K562 (cell line): ENCODE measurements at regions not wholly inside any gene's neighbourhood (a gene's known extent, or its start where the extent isn't known, plus 50 kb on each side); places are given as distances from the start of the nearest gene placed in this dataset.

Experiments
- ATAC-seq: fragments of 200-7000 bp; cut with Tn5 transposase; 3 replicates; pipeline ENCODE4 v1.9.1; 2020; ENCODE audit warnings: moderate library complexity
- BruUV-seq: library from RNA; stranded (reverse); fragments of 400-500 nt; replicated peaks from 2 replicates; lab custom pipeline; 2021; lab: Mats Ljungman, UMichigan
- CTCF ChIA-PET: fragments of 300-600 bp; formaldehyde crosslinking; extraction: SDS; loops from one replicate; lab custom pipeline; 2021; ENCODE audit warnings: low intra/inter-chr PET ratio; lab: Yijun Ruan, JAX
- POLR2A ChIA-PET: fragments of 300-600, 350-650 bp; sonication (Branson Sonifier 250); formaldehyde crosslinking; extraction: SDS; loops from one replicate; lab custom pipeline; 2021; ENCODE audit warnings: antibody characterized with exemption, inconsistent platforms; lab: Yijun Ruan, JAX
- DNase-seq, 4 experiments: peaks; one replicate each; pipeline versions ENCODE4 v3.0.0 to v3.0.0-alpha.2; 2011 to 2018; ENCODE audit warnings: low spot score in 3 of 4, mixed read lengths in 3 of 4; ENCODE audit errors: extremely low read depth in 1 of 4
- FAIRE-seq: peaks from 2 replicates; lab custom pipeline; 2011; peaks lifted over from hg19 to GRCh38; lab: Jason Lieb, UNC
- H2AFZ ChIP-seq: 2 replicates; pipeline ENCODE4 v1.6.0; 2011; ENCODE audit warnings: low read depth, low read length, control low read depth, inconsistent platforms
- H3K27ac ChIP-seq: fragments of 200-600 bp; 3 replicates; pipeline ENCODE4 v1.8.0; 2011; ENCODE audit warnings: low read depth, mild to moderate bottlenecking, control low read depth, inconsistent platforms, low read length, moderate library complexity, mixed read lengths; ENCODE audit errors: extremely low read depth
- H3K27me3 ChIP-seq, 2 experiments: fragments of 300-600 bp in 1 of 2; 2 replicates in 1 of 2; 3 replicates in 1 of 2; pipeline versions ENCODE4 v1.6.0 to v1.8.0; 2011; ENCODE audit warnings: inconsistent platforms in 2 of 2, low read length in 2 of 2, mild to moderate bottlenecking in 1 of 2, mixed read lengths in 1 of 2, moderate library complexity in 1 of 2; ENCODE audit not compliant: control insufficient read depth in 2 of 2, insufficient read depth in 2 of 2
- H3K36me3 ChIP-seq: fragments of 300-600 bp; 3 replicates; pipeline ENCODE4 v1.8.0; 2011; ENCODE audit warnings: mild to moderate bottlenecking, low read length, inconsistent platforms; ENCODE audit not compliant: control insufficient read depth, insufficient read depth
- H3K4me1 ChIP-seq, 2 experiments: fragments of 200-600 bp in 1 of 2; replicated peaks in 1 of 2; 2 replicates in 1 of 2; 3 replicates in 1 of 2; pipeline versions ENCODE4 v1.5.1 to v1.8.0; 2011; ENCODE audit warnings: inconsistent platforms in 2 of 2, low read length in 2 of 2, mild to moderate bottlenecking in 1 of 2, mixed read lengths in 1 of 2, moderate library complexity in 1 of 2; ENCODE audit not compliant: control insufficient read depth in 2 of 2, insufficient read depth in 2 of 2
- H3K4me2 ChIP-seq: 2 replicates; pipeline ENCODE4 v1.6.1; 2011; ENCODE audit warnings: low read length, control low read depth, inconsistent platforms, mixed read lengths; ENCODE audit not compliant: insufficient read depth
- H3K4me3 ChIP-seq: fragments of 200-600 bp; sonication (generic), shearing (Covaris generic); 2 replicates; pipeline ENCODE4 v1.5.1; 2016; ENCODE audit warnings: control low read depth, inconsistent platforms
- H3K79me2 ChIP-seq: fragments of 200-600 bp; 3 replicates; pipeline ENCODE4 v1.8.0; 2011; ENCODE audit warnings: low read length, inconsistent platforms; ENCODE audit not compliant: control insufficient read depth, insufficient read depth
- H3K9ac ChIP-seq, 2 experiments: 2 replicates each; pipeline versions ENCODE4 v1.6.0 to v1.6.1; 2011; ENCODE audit warnings: low read depth in 2 of 2, low read length in 2 of 2, control low read depth in 1 of 2, inconsistent platforms in 1 of 2, mild to moderate bottlenecking in 1 of 2, mixed read lengths in 1 of 2; ENCODE audit not compliant: insufficient read depth in 1 of 2
- H3K9me1 ChIP-seq: one replicate; pipeline ENCODE4 v1.6.0; 2011; ENCODE audit warnings: inconsistent platforms, mild to moderate bottlenecking, low read length, moderate library complexity; ENCODE audit not compliant: control insufficient read depth, insufficient read depth
- H3K9me3 ChIP-seq: replicated peaks from 2 replicates; pipeline ENCODE4 v1.5.1; 2011; ENCODE audit warnings: low read depth, low read length, inconsistent platforms; ENCODE audit not compliant: control insufficient read depth, insufficient read depth
- H4K20me1 ChIP-seq: replicated peaks from 2 replicates; pipeline ENCODE4 v1.6.1; 2011; ENCODE audit warnings: low read length, inconsistent platforms, mixed read lengths; ENCODE audit not compliant: control insufficient read depth, insufficient read depth
- CEBPG ChIP-seq, 3 experiments: fragments of 200-800 bp in 1 of 3; sonication (Bioruptor generic) in 1 of 3; sonication (generic) in 1 of 3; formaldehyde crosslinking in 1 of 3; IDR thresholded peaks in 2 of 3; conservative IDR thresholded peaks in 1 of 3; 2 replicates each; pipeline versions ENCODE4 v1.6.1 to v1.8.0; 2016 to 2022; ENCODE audit warnings: missing compliant biosample characterization in 2 of 3, missing genetic modification characterization in 2 of 3, mild to moderate bottlenecking in 1 of 3, missing genetic modification reagents in 1 of 3
- FOSL1 ChIP-seq: fragments of 200-800 bp; sonication (Bioruptor generic); conservative IDR thresholded peaks from 2 replicates; pipeline ENCODE4 v1.6.1; 2016; ENCODE audit warnings: missing genetic modification characterization, missing compliant biosample characterization
- HMG20B ChIP-seq: fragments of 250-450 bp; sonication (Bioruptor Pico); IDR thresholded peaks from 2 replicates; pipeline ENCODE4 v1.5.0; 2021; ENCODE audit warnings: mild to moderate bottlenecking
- NEUROD1 ChIP-seq: fragments of 150-350 bp; IDR thresholded peaks from 2 replicates; pipeline ENCODE4 v1.6.1; 2014; ENCODE audit warnings: borderline replicate concordance, low read length, low read depth; ENCODE audit not compliant: partially characterized antibody
- NR2C1 ChIP-seq, 2 experiments: fragments of 450-650 bp; IDR thresholded peaks; 2 replicates each; pipeline ENCODE4 v1.6.1; 2017; ENCODE audit warnings: mild to moderate bottlenecking in 2 of 2, antibody characterized with exemption in 1 of 2, inconsistent platforms in 1 of 2, missing compliant biosample characterization in 1 of 2, missing genetic modification characterization in 1 of 2
- RBM17 ChIP-seq: fragments of 200-400 bp; formaldehyde crosslinking; IDR thresholded peaks from 2 replicates; pipeline ENCODE4 v1.6.1; 2017; ENCODE audit warnings: low read depth, mild to moderate bottlenecking, low read length, borderline replicate concordance
- ZNF408 ChIP-seq: fragments of 250-450 bp; sonication (Bioruptor Pico); IDR thresholded peaks from 2 replicates; pipeline ENCODE4 v1.4.0; 2020; ENCODE audit warnings: low read depth, mild to moderate bottlenecking, moderate library complexity
- ZNF778 ChIP-seq: fragments of 450-650 bp; formaldehyde crosslinking; IDR thresholded peaks from 2 replicates; pipeline ENCODE4 v1.4.0; 2020; ENCODE audit warnings: mild to moderate bottlenecking, moderate library complexity
- WGBS: fragments of 100-300 bp; shearing (Covaris generic); methylation state at CpG from one replicate; pipeline ENCODE4 v1.1.6; 2016; ENCODE audit warnings: low coverage, mixed read lengths; ENCODE audit not compliant: insufficient coverage; ENCODE audit errors: missing lambda C conversion rate; 5-methylcytosine and 5-hydroxymethylcytosine counted together
- in situ Hi-C: fragments of 300-500 bp; cut with MboI; formaldehyde crosslinking; loops from 4 replicates; pipeline ENCODE4 v1.15.0; 2018; ENCODE audit warnings: inconsistent platforms, mixed read lengths
- intact Hi-C: fragments of 100-400 bp; cut with micrococcal nuclease; formaldehyde crosslinking; loops from 2 replicates; pipeline ENCODE4 v1.14.2; 2022
- TF ChIP-seq, protein P1 (sequence below): fragments of 250-450 bp; sonication (Bioruptor Pico); IDR thresholded peaks from 2 replicates; pipeline ENCODE4 v1.5.0; 2020; ENCODE audit warnings: mild to moderate bottlenecking
- TF ChIP-seq, protein P2 (sequence below): fragments of 450-650 bp; IDR thresholded peaks from 2 replicates; pipeline ENCODE4 v1.6.1; 2016; ENCODE audit warnings: borderline replicate concordance
- TF ChIP-seq, protein P3 (sequence below): sonication (generic); formaldehyde crosslinking; IDR thresholded peaks from 2 replicates; pipeline ENCODE4 v1.8.0; 2022; ENCODE audit warnings: mild to moderate bottlenecking, missing genetic modification reagents
- TF ChIP-seq, protein P4 (sequence below): IDR thresholded peaks from 2 replicates; pipeline ENCODE4 v1.6.1; 2012; ENCODE audit warnings: low read depth, low read length, improper control_type of control experiment, borderline replicate concordance
- TF ChIP-seq, protein P5 (sequence below): sonication (generic); formaldehyde crosslinking; IDR thresholded peaks from 2 replicates; pipeline ENCODE4 v1.8.1; 2023; ENCODE audit warnings: mild to moderate bottlenecking, missing genetic modification reagents

DNA sequence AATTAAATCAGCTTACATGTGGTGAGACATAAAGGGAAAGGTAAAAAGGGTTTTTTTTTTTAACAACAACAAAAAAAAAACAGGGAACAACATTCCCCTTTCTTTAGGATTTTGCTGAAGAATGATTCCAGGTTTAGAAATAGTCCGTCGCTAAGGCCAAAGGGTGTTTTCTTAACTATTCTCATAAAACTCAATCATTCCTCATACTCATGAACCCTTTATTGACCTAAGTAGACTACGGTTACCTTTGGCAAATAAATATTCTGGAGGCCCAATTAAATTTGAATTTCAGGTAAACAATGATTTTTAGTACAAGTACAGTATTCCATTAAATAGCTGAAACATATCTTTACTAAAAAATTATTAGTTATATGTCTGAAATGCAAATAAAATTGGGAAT lies 55.6 kb upstream of the CCNG1 start:
- H3K9me1 ChIP-seq: no peaks in the 10 kb centered on the region
- DNase-seq: no peak
- H3K4me3 ChIP-seq: no peak overlapping the region
- 89% methylated on average over 3 of the region's 3 CpGs for WGBS
- no peaks in the 10 kb centered on the region for H3K9me3 ChIP-seq
- peaks cover 2 to 16% of the 10 kb centered on the region in 2 experiments; a peak in 4 of 5 replicates for H3K4me1 ChIP-seq
- no peak overlapping the region for H3K4me2 ChIP-seq
- no TSS peak for BruUV-seq
- no peaks in the 10 kb centered on the region for H3K36me3 ChIP-seq
- H2AFZ ChIP-seq: no peak overlapping the region
- H3K27ac ChIP-seq: no peak overlapping the region
- H3K27me3 ChIP-seq: no peaks in the 10 kb centered on the region
- CTCF ChIA-PET: no interaction called here
- ATAC-seq: no peak
- in situ Hi-C loops: no loop called here
- H4K20me1 ChIP-seq: no peaks in the 10 kb centered on the region
- POLR2A ChIA-PET: no interaction called here
- H3K9ac ChIP-seq: no peak overlapping the region
- FAIRE-seq: no peak
- no peaks in the 10 kb centered on the region for H3K79me2 ChIP-seq
- intact Hi-C loops: no loop called here
- TF ChIP-seq ZNF408 (CRISPR knock-in tag) (no peak), NR2C1 (IDR thresholded peaks at IDR 0.05) (no peak), NR2C1 (tag; IDR thresholded peaks at IDR 0.05) (no peak), NEUROD1 (no peak), ZNF778 (CRISPR knock-in tag) (no peak), CEBPG (CRISPR knock-in tag; IDR thresholded peaks at IDR 0.05) (no peak), CEBPG (tag; conservative IDR thresholded peaks at IDR 0.05 in 1 of 2, IDR thresholded peaks at IDR 0.05 in 1 of 2) (no peak), RBM17 (no peak), HMG20B (CRISPR knock-in tag) (no peak), FOSL1 (tag) (no peak)
- TF ChIP-seq, protein P1, sequence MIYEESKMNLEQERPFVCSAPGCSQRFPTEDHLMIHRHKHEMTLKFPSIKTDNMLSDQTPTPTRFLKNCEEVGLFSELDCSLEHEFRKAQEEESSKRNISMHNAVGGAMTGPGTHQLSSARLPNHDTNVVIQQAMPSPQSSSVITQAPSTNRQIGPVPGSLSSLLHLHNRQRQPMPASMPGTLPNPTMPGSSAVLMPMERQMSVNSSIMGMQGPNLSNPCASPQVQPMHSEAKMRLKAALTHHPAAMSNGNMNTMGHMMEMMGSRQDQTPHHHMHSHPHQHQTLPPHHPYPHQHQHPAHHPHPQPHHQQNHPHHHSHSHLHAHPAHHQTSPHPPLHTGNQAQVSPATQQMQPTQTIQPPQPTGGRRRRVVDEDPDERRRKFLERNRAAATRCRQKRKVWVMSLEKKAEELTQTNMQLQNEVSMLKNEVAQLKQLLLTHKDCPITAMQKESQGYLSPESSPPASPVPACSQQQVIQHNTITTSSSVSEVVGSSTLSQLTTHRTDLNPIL (CRISPR knock-in tag): no peak
- TF ChIP-seq, protein P2, sequence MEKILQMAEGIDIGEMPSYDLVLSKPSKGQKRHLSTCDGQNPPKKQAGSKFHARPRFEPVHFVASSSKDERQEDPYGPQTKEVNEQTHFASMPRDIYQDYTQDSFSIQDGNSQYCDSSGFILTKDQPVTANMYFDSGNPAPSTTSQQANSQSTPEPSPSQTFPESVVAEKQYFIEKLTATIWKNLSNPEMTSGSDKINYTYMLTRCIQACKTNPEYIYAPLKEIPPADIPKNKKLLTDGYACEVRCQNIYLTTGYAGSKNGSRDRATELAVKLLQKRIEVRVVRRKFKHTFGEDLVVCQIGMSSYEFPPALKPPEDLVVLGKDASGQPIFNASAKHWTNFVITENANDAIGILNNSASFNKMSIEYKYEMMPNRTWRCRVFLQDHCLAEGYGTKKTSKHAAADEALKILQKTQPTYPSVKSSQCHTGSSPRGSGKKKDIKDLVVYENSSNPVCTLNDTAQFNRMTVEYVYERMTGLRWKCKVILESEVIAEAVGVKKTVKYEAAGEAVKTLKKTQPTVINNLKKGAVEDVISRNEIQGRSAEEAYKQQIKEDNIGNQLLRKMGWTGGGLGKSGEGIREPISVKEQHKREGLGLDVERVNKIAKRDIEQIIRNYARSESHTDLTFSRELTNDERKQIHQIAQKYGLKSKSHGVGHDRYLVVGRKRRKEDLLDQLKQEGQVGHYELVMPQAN: no peak
- TF ChIP-seq, protein P3, sequence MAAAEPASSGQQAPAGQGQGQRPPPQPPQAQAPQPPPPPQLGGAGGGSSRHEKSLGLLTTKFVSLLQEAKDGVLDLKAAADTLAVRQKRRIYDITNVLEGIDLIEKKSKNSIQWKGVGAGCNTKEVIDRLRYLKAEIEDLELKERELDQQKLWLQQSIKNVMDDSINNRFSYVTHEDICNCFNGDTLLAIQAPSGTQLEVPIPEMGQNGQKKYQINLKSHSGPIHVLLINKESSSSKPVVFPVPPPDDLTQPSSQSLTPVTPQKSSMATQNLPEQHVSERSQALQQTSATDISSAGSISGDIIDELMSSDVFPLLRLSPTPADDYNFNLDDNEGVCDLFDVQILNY (CRISPR knock-in tag): no peak
- TF ChIP-seq, protein P4, sequence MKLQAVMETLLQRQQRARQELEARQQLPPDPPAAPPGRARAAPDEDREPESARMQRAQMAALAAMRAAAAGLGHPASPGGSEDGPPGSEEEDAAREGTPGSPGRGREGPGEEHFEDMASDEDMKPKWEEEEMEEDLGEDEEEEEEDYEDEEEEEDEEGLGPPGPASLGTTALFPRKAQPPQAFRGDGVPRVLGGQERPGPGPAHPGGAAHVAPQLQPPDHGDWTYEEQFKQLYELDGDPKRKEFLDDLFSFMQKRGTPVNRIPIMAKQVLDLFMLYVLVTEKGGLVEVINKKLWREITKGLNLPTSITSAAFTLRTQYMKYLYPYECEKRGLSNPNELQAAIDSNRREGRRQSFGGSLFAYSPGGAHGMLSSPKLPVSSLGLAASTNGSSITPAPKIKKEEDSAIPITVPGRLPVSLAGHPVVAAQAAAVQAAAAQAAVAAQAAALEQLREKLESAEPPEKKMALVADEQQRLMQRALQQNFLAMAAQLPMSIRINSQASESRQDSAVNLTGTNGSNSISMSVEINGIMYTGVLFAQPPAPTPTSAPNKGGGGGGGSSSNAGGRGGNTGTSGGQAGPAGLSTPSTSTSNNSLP: no peak
- TF ChIP-seq, protein P5, sequence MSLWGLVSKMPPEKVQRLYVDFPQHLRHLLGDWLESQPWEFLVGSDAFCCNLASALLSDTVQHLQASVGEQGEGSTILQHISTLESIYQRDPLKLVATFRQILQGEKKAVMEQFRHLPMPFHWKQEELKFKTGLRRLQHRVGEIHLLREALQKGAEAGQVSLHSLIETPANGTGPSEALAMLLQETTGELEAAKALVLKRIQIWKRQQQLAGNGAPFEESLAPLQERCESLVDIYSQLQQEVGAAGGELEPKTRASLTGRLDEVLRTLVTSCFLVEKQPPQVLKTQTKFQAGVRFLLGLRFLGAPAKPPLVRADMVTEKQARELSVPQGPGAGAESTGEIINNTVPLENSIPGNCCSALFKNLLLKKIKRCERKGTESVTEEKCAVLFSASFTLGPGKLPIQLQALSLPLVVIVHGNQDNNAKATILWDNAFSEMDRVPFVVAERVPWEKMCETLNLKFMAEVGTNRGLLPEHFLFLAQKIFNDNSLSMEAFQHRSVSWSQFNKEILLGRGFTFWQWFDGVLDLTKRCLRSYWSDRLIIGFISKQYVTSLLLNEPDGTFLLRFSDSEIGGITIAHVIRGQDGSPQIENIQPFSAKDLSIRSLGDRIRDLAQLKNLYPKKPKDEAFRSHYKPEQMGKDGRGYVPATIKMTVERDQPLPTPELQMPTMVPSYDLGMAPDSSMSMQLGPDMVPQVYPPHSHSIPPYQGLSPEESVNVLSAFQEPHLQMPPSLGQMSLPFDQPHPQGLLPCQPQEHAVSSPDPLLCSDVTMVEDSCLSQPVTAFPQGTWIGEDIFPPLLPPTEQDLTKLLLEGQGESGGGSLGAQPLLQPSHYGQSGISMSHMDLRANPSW (CRISPR knock-in tag): no peak
